ENCODE measurements at regions not wholly inside any gene's neighbourhood (a gene's known extent, or its start where the extent isn't known, plus 50 kb on each side); places are given as distances from the start of the nearest gene placed in this dataset.

- H3K9me3 ChIP-seq (replicated peaks) = no peaks in the 10 kb centered on the region
These were observed 196.8 kb upstream of the HDDC2 start for GRCh38 chr6:125498606-125499005.

GRCh38 chr6:125499535-125499934 lies 197.8 kb upstream of the HDDC2 start:
- Histone ChIP-seq H3K4me3 (no peak overlapping the region), H3K27me3 (no peaks in the 10 kb centered on the region), H3K36me3 (no peaks in the 10 kb centered on the region), H3K4me1 (no peaks in the 10 kb centered on the region), H3K9me3 (replicated peaks) (no peaks in the 10 kb centered on the region), H3K27ac (no peak overlapping the region)
- no peak for DNase-seq

More at GRCh38 chr6:125498606-125499005, 196.8 kb upstream of the HDDC2 start:
- no peak overlapping the region for H3K27ac ChIP-seq
- H3K36me3 ChIP-seq = no peaks in the 10 kb centered on the region
- H3K27me3 ChIP-seq = no peaks in the 10 kb centered on the region
- DNase-seq = no peak
- H3K4me1 ChIP-seq = no peaks in the 10 kb centered on the region
- no peak overlapping the region for H3K4me3 ChIP-seq

- DNase-seq = no peak
- Histone ChIP-seq H3K4me1 (peaks cover 3% of the 10 kb centered on the region), H3K36me3 (no peaks in the 10 kb centered on the region), H3K9me3 (replicated peaks) (no peaks in the 10 kb centered on the region), H3K27me3 (no peaks in the 10 kb centered on the region), H3K4me3 (no peak overlapping the region), H3K27ac (no peak overlapping the region)
These were observed 201.4 kb upstream of the HDDC2 start for GRCh38 chr6:125503181-125503580.

GRCh38 chr6:125507987-125508655 lies 206.4 kb upstream of the HDDC2 start:
- peak; percentile 9 to 34 for DNase-seq
- no peaks in the 10 kb centered on the region for H3K36me3 ChIP-seq
- H3K4me3 ChIP-seq = no peak overlapping the region

GRCh38 chr6:125508793-125509192 lies 207.0 kb upstream of the HDDC2 start:
- Histone ChIP-seq H3K9me3 (replicated peaks) (no peaks in the 10 kb centered on the region), H3K4me3 (no peak overlapping the region)
- no peak for DNase-seq

More at GRCh38 chr6:125507987-125508655, 206.4 kb upstream of the HDDC2 start:
- H3K27ac ChIP-seq = no peak overlapping the region
- peaks cover 8% of the 10 kb centered on the region for H3K4me1 ChIP-seq
- H3K9me3 ChIP-seq (replicated peaks) = no peaks in the 10 kb centered on the region
- H3K27me3 ChIP-seq = no peaks in the 10 kb centered on the region

GRCh38 chr6:125509477-125509876 lies 207.7 kb upstream of the HDDC2 start:
- Histone ChIP-seq H3K4me1 (peaks cover 8% of the 10 kb centered on the region), H3K36me3 (no peaks in the 10 kb centered on the region), H3K9me3 (replicated peaks) (no peaks in the 10 kb centered on the region), H3K27ac (no peak overlapping the region), H3K4me3 (no peak overlapping the region), H3K27me3 (no peaks in the 10 kb centered on the region)
- DNase-seq = no peak

More at GRCh38 chr6:125508793-125509192, 207.0 kb upstream of the HDDC2 start:
- Histone ChIP-seq H3K36me3 (no peaks in the 10 kb centered on the region), H3K4me1 (peaks cover 8% of the 10 kb centered on the region), H3K27ac (no peak overlapping the region), H3K27me3 (no peaks in the 10 kb centered on the region)

- no peak overlapping the region for H3K27ac ChIP-seq
- H3K36me3 ChIP-seq = no peaks in the 10 kb centered on the region
- no peak overlapping the region for H3K4me3 ChIP-seq
- no peak for DNase-seq
- no peaks in the 10 kb centered on the region for H3K27me3 ChIP-seq
- peaks cover 8% of the 10 kb centered on the region for H3K4me1 ChIP-seq
- no peaks in the 10 kb centered on the region for H3K9me3 ChIP-seq (replicated peaks)
These were observed 208.6 kb upstream of the HDDC2 start for GRCh38 chr6:125510405-125510804.

GRCh38 chr6:125511809-125512396 lies 210.1 kb upstream of the HDDC2 start:
- Histone ChIP-seq H3K36me3 (no peaks in the 10 kb centered on the region), H3K4me1 (peaks cover 8% of the 10 kb centered on the region), H3K27me3 (no peaks in the 10 kb centered on the region), H3K27ac (no peak overlapping the region), H3K9me3 (replicated peaks) (no peaks in the 10 kb centered on the region), H3K4me3 (no peak overlapping the region)
- peak; percentile 32 to 59 for DNase-seq

GRCh38 chr6:125512621-125513020 lies 210.9 kb upstream of the HDDC2 start:
- H3K36me3 ChIP-seq = no peaks in the 10 kb centered on the region
- H3K9me3 ChIP-seq (replicated peaks) = no peaks in the 10 kb centered on the region
- peaks cover 8% of the 10 kb centered on the region for H3K4me1 ChIP-seq
- DNase-seq = peak in 1 of 2 experiments; percentile 28
- no peak overlapping the region for H3K27ac ChIP-seq
- H3K27me3 ChIP-seq = no peaks in the 10 kb centered on the region
- H3K4me3 ChIP-seq = no peak overlapping the region

- Histone ChIP-seq H3K27ac (no peak overlapping the region), H3K9me3 (replicated peaks) (no peaks in the 10 kb centered on the region), H3K27me3 (no peaks in the 10 kb centered on the region), H3K4me3 (no peak overlapping the region), H3K4me1 (peaks cover 2% of the 10 kb centered on the region; the same call in 1 of the 2 replicates), H3K36me3 (no peaks in the 10 kb centered on the region)
- DNase-seq = no peak
These were observed 212.2 kb upstream of the HDDC2 start for GRCh38 chr6:125513978-125514377.

- Histone ChIP-seq H3K4me1 (peaks cover 2% of the 10 kb centered on the region; the same call in 1 of the 2 replicates), H3K4me3 (no peak overlapping the region), H3K9me3 (replicated peaks) (no peaks in the 10 kb centered on the region), H3K36me3 (no peaks in the 10 kb centered on the region), H3K27ac (no peak overlapping the region), H3K27me3 (no peaks in the 10 kb centered on the region)
- no peak for DNase-seq
These were observed 214.9 kb upstream of the HDDC2 start for GRCh38 chr6:125516644-125517043.

GRCh38 chr6:125519367-125519766 lies 217.6 kb upstream of the HDDC2 start:
- Histone ChIP-seq H3K36me3 (no peaks in the 10 kb centered on the region), H3K9me3 (replicated peaks) (no peaks in the 10 kb centered on the region), H3K4me3 (no peak overlapping the region), H3K27me3 (no peaks in the 10 kb centered on the region), H3K4me1 (no peaks in the 10 kb centered on the region), H3K27ac (no peak overlapping the region)
- peak in 1 of 2 experiments; percentile 11 for DNase-seq

GRCh38 chr6:125524356-125524755 lies 222.6 kb upstream of the HDDC2 start:
- no peaks in the 10 kb centered on the region for H3K9me3 ChIP-seq (replicated peaks)
- H3K36me3 ChIP-seq = no peaks in the 10 kb centered on the region
- H3K27me3 ChIP-seq = no peaks in the 10 kb centered on the region
- no peak overlapping the region for H3K4me3 ChIP-seq
- peaks cover 5% of the 10 kb centered on the region; the same call in 1 of the 2 replicates for H3K4me1 ChIP-seq
- no peak overlapping the region for H3K27ac ChIP-seq
- no peak for DNase-seq

- no peak overlapping the region for H3K4me3 ChIP-seq
- no peaks in the 10 kb centered on the region for H3K36me3 ChIP-seq
- H3K27ac ChIP-seq = no peak overlapping the region
- H3K4me1 ChIP-seq = peaks cover 5% of the 10 kb centered on the region; the same call in 1 of the 2 replicates
- DNase-seq = no peak
- no peaks in the 10 kb centered on the region for H3K9me3 ChIP-seq (replicated peaks)
- H3K27me3 ChIP-seq = no peaks in the 10 kb centered on the region
These were observed 223.3 kb upstream of the HEY2 start for GRCh38 chr6:125526007-125526720.

GRCh38 chr6:125528621-125529041 lies 220.8 kb upstream of the HEY2 start:
- DNase-seq = peak; percentile 16 to 41

More at GRCh38 chr6:125528621-125529041, 220.8 kb upstream of the HEY2 start:
- H3K4me3 ChIP-seq = no peak overlapping the region
- no peaks in the 10 kb centered on the region for H3K9me3 ChIP-seq (replicated peaks)
- no peaks in the 10 kb centered on the region for H3K36me3 ChIP-seq
- no peaks in the 10 kb centered on the region; the same call in 1 of the 2 replicates for H3K27me3 ChIP-seq
- no peak overlapping the region for H3K27ac ChIP-seq
- H3K4me1 ChIP-seq = peaks cover 6% of the 10 kb centered on the region; the same call in 1 of the 2 replicates
